OCI-LY1 (cell line): ENCODE measurements at regions not wholly inside any gene's neighbourhood (a gene's known extent, or its start where the extent isn't known, plus 50 kb on each side); places are given as distances from the start of the nearest gene placed in this dataset.

Experiments used
- H2AFZ ChIP-seq: fragments of 200-600 bp; sonication (generic), shearing (Covaris generic); 2 replicates; pipeline ENCODE4 v1.6.0; 2014; ENCODE audit warnings: antibody characterized with exemption, mild to moderate bottlenecking, low read length
- H3F3A ChIP-seq: fragments of 200-600 bp; sonication (generic), shearing (Covaris generic); 2 replicates; pipeline ENCODE4 v1.6.0; 2014; ENCODE audit warnings: mild to moderate bottlenecking, antibody characterized with exemption, low read length, moderate library complexity; ENCODE audit not compliant: insufficient read depth
- H3K27ac ChIP-seq: fragments of 200-600 bp; sonication (generic); 2 replicates; pipeline ENCODE4 v1.5.1; 2014; ENCODE audit warnings: low read length, mixed run types, mild to moderate bottlenecking, low read depth; ENCODE audit not compliant: poor library complexity, severe bottlenecking
- H3K27me3 ChIP-seq: fragments of 200-600 bp; sonication (generic); 2 replicates; pipeline ENCODE4 v1.6.0; 2014; ENCODE audit warnings: antibody characterized with exemption, mild to moderate bottlenecking, low read length, moderate library complexity; ENCODE audit not compliant: insufficient read depth
- H3K36me3 ChIP-seq: fragments of 200-600 bp; sonication (generic); 2 replicates; pipeline ENCODE4 v1.6.1; 2014; ENCODE audit warnings: mild to moderate bottlenecking, antibody characterized with exemption, low read length, moderate library complexity, mixed read lengths; ENCODE audit not compliant: insufficient read depth
- H3K4me1 ChIP-seq: fragments of 200-600 bp; sonication (generic); 2 replicates; pipeline ENCODE4 v1.5.1; 2014; ENCODE audit warnings: mild to moderate bottlenecking, low read length, moderate library complexity; ENCODE audit not compliant: insufficient read depth, severe bottlenecking
- H3K4me2 ChIP-seq: fragments of 200-600 bp; sonication (generic), shearing (Covaris generic); 2 replicates; pipeline ENCODE4 v1.6.1; 2014; ENCODE audit warnings: low read length
- H3K4me3 ChIP-seq: fragments of 200-600 bp; sonication (generic); 2 replicates; pipeline ENCODE4 v1.5.1; 2014; ENCODE audit warnings: low read length, low read depth, mild to moderate bottlenecking, mixed read lengths; ENCODE audit not compliant: poor library complexity, severe bottlenecking
- H3K79me2 ChIP-seq: fragments of 200-600 bp; shearing (Covaris generic); 2 replicates; pipeline ENCODE4 v1.6.1; 2016; ENCODE audit warnings: mixed run types, low read length, mixed read lengths; ENCODE audit not compliant: insufficient read depth
- H3K9ac ChIP-seq: fragments of 200-600 bp; sonication (generic), shearing (Covaris generic); 2 replicates; pipeline ENCODE4 v1.6.1; 2014; ENCODE audit warnings: mild to moderate bottlenecking, low read length, mixed read lengths
- H3K9me2 ChIP-seq: fragments of 200-600 bp; sonication (generic), shearing (Covaris generic); 2 replicates; pipeline ENCODE4 v1.6.1; 2014; ENCODE audit warnings: low read depth, mild to moderate bottlenecking, low read length, mixed read lengths
- H3K9me3 ChIP-seq: fragments of 200-600 bp; shearing (Covaris generic); 2 replicates; pipeline ENCODE4 v1.6.1; 2014; ENCODE audit warnings: low read length, mixed read lengths
- H4K20me1 ChIP-seq: fragments of 200-600 bp; sonication (generic), shearing (Covaris generic); 2 replicates; pipeline ENCODE4 v1.6.0; 2016; ENCODE audit warnings: mild to moderate bottlenecking, low read length; ENCODE audit not compliant: insufficient read depth
- EZH2 ChIP-seq: fragments of 200-600 bp; sonication (generic), shearing (Covaris generic); IDR thresholded peaks from 2 replicates; pipeline ENCODE4 v1.8.0; 2017; ENCODE audit warnings: borderline replicate concordance, mixed run types, mild to moderate bottlenecking, antibody characterized with exemption, low read length, moderate library complexity, mixed read lengths
- TF ChIP-seq, protein P1 (sequence below): fragments of 200-600 bp; sonication (generic), shearing (Covaris generic); IDR thresholded peaks from 2 replicates; pipeline ENCODE4 v1.5.1; 2017; ENCODE audit warnings: mild to moderate bottlenecking, antibody characterized with exemption, low read length, moderate library complexity, mixed read lengths

GRCh38 chr7:152987656-152988055 is 228.1 kb downstream of the ACTR3B start:
- no peaks in the 10 kb centered on the region for H3K36me3 ChIP-seq
- H3K9ac ChIP-seq, result no peak overlapping the region
- no peaks in the 10 kb centered on the region for H3F3A ChIP-seq
- H2AFZ ChIP-seq, result no peak overlapping the region
- no peaks in the 10 kb centered on the region for H3K79me2 ChIP-seq
- H3K4me2 ChIP-seq, result no peak overlapping the region
- no peaks in the 10 kb centered on the region for H3K9me3 ChIP-seq
- TF ChIP-seq, protein P1, sequence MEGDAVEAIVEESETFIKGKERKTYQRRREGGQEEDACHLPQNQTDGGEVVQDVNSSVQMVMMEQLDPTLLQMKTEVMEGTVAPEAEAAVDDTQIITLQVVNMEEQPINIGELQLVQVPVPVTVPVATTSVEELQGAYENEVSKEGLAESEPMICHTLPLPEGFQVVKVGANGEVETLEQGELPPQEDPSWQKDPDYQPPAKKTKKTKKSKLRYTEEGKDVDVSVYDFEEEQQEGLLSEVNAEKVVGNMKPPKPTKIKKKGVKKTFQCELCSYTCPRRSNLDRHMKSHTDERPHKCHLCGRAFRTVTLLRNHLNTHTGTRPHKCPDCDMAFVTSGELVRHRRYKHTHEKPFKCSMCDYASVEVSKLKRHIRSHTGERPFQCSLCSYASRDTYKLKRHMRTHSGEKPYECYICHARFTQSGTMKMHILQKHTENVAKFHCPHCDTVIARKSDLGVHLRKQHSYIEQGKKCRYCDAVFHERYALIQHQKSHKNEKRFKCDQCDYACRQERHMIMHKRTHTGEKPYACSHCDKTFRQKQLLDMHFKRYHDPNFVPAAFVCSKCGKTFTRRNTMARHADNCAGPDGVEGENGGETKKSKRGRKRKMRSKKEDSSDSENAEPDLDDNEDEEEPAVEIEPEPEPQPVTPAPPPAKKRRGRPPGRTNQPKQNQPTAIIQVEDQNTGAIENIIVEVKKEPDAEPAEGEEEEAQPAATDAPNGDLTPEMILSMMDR, result no peak
- no peak for TF ChIP-seq EZH2
- H3K4me1 ChIP-seq, result no peaks in the 10 kb centered on the region
- H3K27me3 ChIP-seq, result no peaks in the 10 kb centered on the region
- no peaks in the 10 kb centered on the region for H4K20me1 ChIP-seq
- no peak overlapping the region for H3K4me3 ChIP-seq
- no peak overlapping the region for H3K27ac ChIP-seq
- no peaks in the 10 kb centered on the region for H3K9me2 ChIP-seq

- Histone ChIP-seq H3F3A (no peaks in the 10 kb centered on the region), H3K4me2 (no peak overlapping the region), H3K27ac (no peak overlapping the region)
These were observed 230.4 kb downstream of the ACTR3B start for GRCh38 chr7:152989889-152990380.

GRCh38 chr7:152998420-152998819 is 238.9 kb downstream of the ACTR3B start:
- H2AFZ ChIP-seq, result no peak overlapping the region
- no peaks in the 10 kb centered on the region for H3K36me3 ChIP-seq
- H3K4me2 ChIP-seq, result no peak overlapping the region
- no peaks in the 10 kb centered on the region; the same call in 1 of the 2 replicates for H3K27me3 ChIP-seq
- H3K27ac ChIP-seq, result no peak overlapping the region
- H3K79me2 ChIP-seq, result no peaks in the 10 kb centered on the region
- H3F3A ChIP-seq, result no peaks in the 10 kb centered on the region
- no peaks in the 10 kb centered on the region for H4K20me1 ChIP-seq
- TF ChIP-seq, protein P1, result no peak
- no peak for TF ChIP-seq EZH2
- H3K9me3 ChIP-seq, result peaks cover 5% of the 10 kb centered on the region; the same call in 1 of the 2 replicates
- no peaks in the 10 kb centered on the region for H3K9me2 ChIP-seq
- no peak overlapping the region for H3K4me3 ChIP-seq
- H3K4me1 ChIP-seq, result no peaks in the 10 kb centered on the region
- no peak overlapping the region for H3K9ac ChIP-seq

More at GRCh38 chr7:152989889-152990380, 230.4 kb downstream of the ACTR3B start:
- Histone ChIP-seq H3K4me1 (no peaks in the 10 kb centered on the region), H3K9me3 (no peaks in the 10 kb centered on the region), H4K20me1 (no peaks in the 10 kb centered on the region), H3K36me3 (no peaks in the 10 kb centered on the region), H3K9ac (no peak overlapping the region), H2AFZ (no peak overlapping the region), H3K79me2 (no peaks in the 10 kb centered on the region), H3K9me2 (no peaks in the 10 kb centered on the region), H3K4me3 (no peak overlapping the region), H3K27me3 (no peaks in the 10 kb centered on the region)
- no peak for TF ChIP-seq EZH2
- TF ChIP-seq, protein P1, result no peak
